NCI-H526 treated with DMSO at 0.1 percent for 48 hours (cell line): ENCODE measurements at regions not wholly inside any gene's neighbourhood (a gene's known extent, or its start where the extent isn't known, plus 50 kb on each side); places are given as distances from the start of the nearest gene placed in this dataset.
"Not testable (repeated sequence)": the region's sequence is repeated elsewhere in the genome, so short reads cannot be mapped to it uniquely, and the experiment has no call there.

ENCODE experiments used
- DNase-seq: peaks from one replicate; lab custom pipeline; 2025; lab: John Stamatoyannopoulos, UW

- DNase-seq, result no peak
These were observed 111.9 kb upstream of the PPARGC1A start for GRCh38 chr4:24001486-24002329.

- DNase-seq, result no peak
These were observed 110.6 kb upstream of the PPARGC1A start for GRCh38 chr4:24000470-24000831.

GRCh38 chr4:23999714-24000469 lies 110.0 kb upstream of the PPARGC1A start:
- no peak for DNase-seq

GRCh38 chr4:23993373-23993772 lies 103.5 kb upstream of the PPARGC1A start:
- no peak for DNase-seq

GRCh38 chr4:23991444-23991843 lies 101.6 kb upstream of the PPARGC1A start:
- no peak for DNase-seq

GRCh38 chr4:23986270-23986669 lies 96.4 kb upstream of the PPARGC1A start:
- DNase-seq, result no peak

- DNase-seq, result no peak
These were observed 91.5 kb upstream of the PPARGC1A start for GRCh38 chr4:23981328-23981727.

GRCh38 chr4:23979534-23979933 lies 89.7 kb upstream of the PPARGC1A start:
- no peak for DNase-seq

GRCh38 chr4:23978002-23978401 lies 88.2 kb upstream of the PPARGC1A start:
- DNase-seq, result no peak

GRCh38 chr4:23976423-23976822 lies 86.6 kb upstream of the PPARGC1A start:
- no peak for DNase-seq

- DNase-seq, result no peak
These were observed 83.5 kb upstream of the PPARGC1A start for GRCh38 chr4:23973308-23973855.

GRCh38 chr4:23972805-23973204 lies 83.0 kb upstream of the PPARGC1A start:
- no peak for DNase-seq

- no peak for DNase-seq
These were observed 82.3 kb upstream of the PPARGC1A start for GRCh38 chr4:23972187-23972586.

GRCh38 chr4:23970201-23970850 lies 80.5 kb upstream of the PPARGC1A start:
- DNase-seq, result no peak

GRCh38 chr4:23969635-23970145 lies 79.8 kb upstream of the PPARGC1A start:
- DNase-seq, result no peak

- no peak for DNase-seq
These were observed 77.4 kb upstream of the PPARGC1A start for GRCh38 chr4:23967281-23967680.

GRCh38 chr4:23966725-23967124 lies 76.9 kb upstream of the PPARGC1A start:
- no peak for DNase-seq

- DNase-seq, result no peak
These were observed 72.6 kb upstream of the PPARGC1A start for GRCh38 chr4:23962462-23962861.

GRCh38 chr4:23961395-23961794 lies 71.5 kb upstream of the PPARGC1A start:
- not testable (repeated sequence) for DNase-seq

- no peak for DNase-seq
These were observed 69.7 kb upstream of the PPARGC1A start for GRCh38 chr4:23959396-23960148.

- no peak for DNase-seq
These were observed 68.9 kb upstream of the PPARGC1A start for GRCh38 chr4:23958749-23959148.

GRCh38 chr4:23957465-23957864 lies 67.6 kb upstream of the PPARGC1A start:
- DNase-seq, result no peak
